CD4-positive, alpha-beta T cell (primary cell): ENCODE measurements at regions not wholly inside any gene's neighbourhood (a gene's known extent, or its start where the extent isn't known, plus 50 kb on each side); places are given as distances from the start of the nearest gene placed in this dataset.

ENCODE experiments used
- ATAC-seq: fragments of 200-7000 bp; cut with Tn5 transposase; one replicate; pipeline ENCODE4 v1.10.0; 2022; ENCODE audit warnings: mild to moderate bottlenecking; ENCODE audit not compliant: poor library complexity
- CTCF ChIA-PET: fragments of 350-600 bp; sonication (Branson Sonifier 250); formaldehyde crosslinking; loops from one replicate; lab custom pipeline; 2021; ENCODE audit warnings: antibody characterized with exemption, inconsistent platforms; lab: Charles Lee
- POLR2A ChIA-PET: fragments of 350-600 bp; sonication (Branson Sonifier 250); formaldehyde crosslinking; loops from one replicate; lab custom pipeline; 2021; ENCODE audit warnings: antibody characterized with exemption, inconsistent platforms; lab: Charles Lee
- DNase-seq, 14 experiments: peaks; one replicate each; pipeline ENCODE4 v3.0.0-alpha.2; 2013 to 2020; ENCODE audit warnings: mixed read lengths in 2 of 14
- H3K27ac ChIP-seq, 2 donors: one replicate each; pipeline versions ENCODE4 v1.5.1 to v1.7.0; 2013; ENCODE audit warnings: low read length in 2 of 2, low read depth in 1 of 2, mild to moderate bottlenecking in 1 of 2
- H3K27me3 ChIP-seq, 2 experiments: 1 replicate in 1 of 2; 2 replicates in 1 of 2; pipeline versions ENCODE4 v1.6.1 to v1.7.0; 2013; ENCODE audit warnings: low read length in 2 of 2, control low read depth in 1 of 2, mild to moderate bottlenecking in 1 of 2, moderate library complexity in 1 of 2; ENCODE audit not compliant: insufficient read depth in 2 of 2, control insufficient read depth in 1 of 2
- H3K36me3 ChIP-seq: one replicate; pipeline ENCODE4 v1.6.1; 2013; ENCODE audit warnings: low read length, control low read depth; ENCODE audit not compliant: insufficient read depth
- H3K4me1 ChIP-seq: one replicate; pipeline ENCODE4 v1.6.1; 2013; ENCODE audit warnings: low read length, control low read depth; ENCODE audit not compliant: insufficient read depth
- H3K4me3 ChIP-seq: one replicate; pipeline ENCODE4 v1.5.1; 2013; ENCODE audit warnings: mild to moderate bottlenecking, low read length, moderate library complexity
- H3K9me3 ChIP-seq, 2 experiments: 1 replicate in 1 of 2; 2 replicates in 1 of 2; pipeline versions ENCODE4 v1.6.1 to v1.7.0; 2013; ENCODE audit warnings: low read length in 2 of 2, mild to moderate bottlenecking in 2 of 2, control low read depth in 1 of 2, moderate library complexity in 1 of 2; ENCODE audit not compliant: control insufficient read depth in 1 of 2, insufficient read depth in 1 of 2
- H3K27ac Mint-ChIP-seq: one replicate; pipeline ENCODE4 v1.8.0; 2020; ENCODE audit warnings: mixed read lengths
- H3K27me3 Mint-ChIP-seq: one replicate; pipeline ENCODE4 v1.8.0; 2021; ENCODE audit warnings: mixed read lengths
- H3K36me3 Mint-ChIP-seq: one replicate; pipeline ENCODE4 v1.8.0; 2021; ENCODE audit warnings: low read depth, mixed read lengths
- H3K4me1 Mint-ChIP-seq: one replicate; pipeline ENCODE4 v1.8.0; 2021; ENCODE audit warnings: low read depth, mixed read lengths
- H3K4me3 Mint-ChIP-seq: one replicate; pipeline ENCODE4 v1.8.0; 2020; ENCODE audit warnings: mild to moderate bottlenecking, mixed read lengths
- H3K9me3 Mint-ChIP-seq: one replicate; pipeline ENCODE4 v1.8.0; 2020; ENCODE audit warnings: mixed read lengths
- intact Hi-C, 2 experiments: fragments of 100-400 bp; cut with DNase I in 1 of 2; cut with micrococcal nuclease in 1 of 2; formaldehyde crosslinking; loops; one replicate each; pipeline versions ENCODE4 v1.15.1 to v1.9.0; 2023 to 2025; cut with DNase I, micrococcal nuclease
- TF ChIP-seq, protein P1 (sequence below): fragments of 200-600 bp; IDR thresholded peaks from one replicate; pipeline ENCODE4 v1.8.0; 2022; ENCODE audit warnings: antibody characterized with exemption, mild to moderate bottlenecking

DNA sequence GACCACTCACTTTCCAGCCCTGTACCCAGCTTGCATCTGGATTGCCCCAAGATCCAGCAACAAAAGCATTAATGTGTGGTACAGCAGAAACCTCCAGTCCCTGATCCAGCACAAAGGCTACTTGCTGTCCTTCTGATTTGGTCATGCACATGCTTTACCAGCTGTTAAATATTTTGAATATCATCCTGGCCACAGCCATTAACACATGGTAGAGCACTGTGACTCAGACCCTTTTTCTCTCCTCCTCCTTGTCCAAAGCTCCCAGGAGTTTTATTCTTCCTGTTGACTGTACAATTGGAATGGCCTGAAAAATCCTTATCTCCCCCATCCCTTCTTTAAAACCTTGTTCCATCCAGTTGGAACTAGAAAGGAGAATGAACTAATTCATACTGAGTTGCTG lies 419.7 kb upstream of the TNP1 start:
- no peaks in the 10 kb centered on the region for H3K36me3 ChIP-seq
- H3K4me1 Mint-ChIP-seq, result no peaks in the 10 kb centered on the region
- no peak overlapping the region for H3K4me3 Mint-ChIP-seq
- no peaks in the 10 kb centered on the region for H3K27me3 ChIP-seq
- ATAC-seq (no peak), DNase-seq (no peak)
- H3K4me3 ChIP-seq, result no peak overlapping the region
- no peaks in the 10 kb centered on the region for H3K9me3 ChIP-seq
- H3K4me1 ChIP-seq, result no peaks in the 10 kb centered on the region
- TF ChIP-seq, protein P1, sequence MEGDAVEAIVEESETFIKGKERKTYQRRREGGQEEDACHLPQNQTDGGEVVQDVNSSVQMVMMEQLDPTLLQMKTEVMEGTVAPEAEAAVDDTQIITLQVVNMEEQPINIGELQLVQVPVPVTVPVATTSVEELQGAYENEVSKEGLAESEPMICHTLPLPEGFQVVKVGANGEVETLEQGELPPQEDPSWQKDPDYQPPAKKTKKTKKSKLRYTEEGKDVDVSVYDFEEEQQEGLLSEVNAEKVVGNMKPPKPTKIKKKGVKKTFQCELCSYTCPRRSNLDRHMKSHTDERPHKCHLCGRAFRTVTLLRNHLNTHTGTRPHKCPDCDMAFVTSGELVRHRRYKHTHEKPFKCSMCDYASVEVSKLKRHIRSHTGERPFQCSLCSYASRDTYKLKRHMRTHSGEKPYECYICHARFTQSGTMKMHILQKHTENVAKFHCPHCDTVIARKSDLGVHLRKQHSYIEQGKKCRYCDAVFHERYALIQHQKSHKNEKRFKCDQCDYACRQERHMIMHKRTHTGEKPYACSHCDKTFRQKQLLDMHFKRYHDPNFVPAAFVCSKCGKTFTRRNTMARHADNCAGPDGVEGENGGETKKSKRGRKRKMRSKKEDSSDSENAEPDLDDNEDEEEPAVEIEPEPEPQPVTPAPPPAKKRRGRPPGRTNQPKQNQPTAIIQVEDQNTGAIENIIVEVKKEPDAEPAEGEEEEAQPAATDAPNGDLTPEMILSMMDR, result no peak
- H3K27me3 Mint-ChIP-seq, result no peaks in the 10 kb centered on the region
- no peak overlapping the region for H3K27ac ChIP-seq
- no peak overlapping the region for H3K27ac Mint-ChIP-seq
- CTCF ChIA-PET, result no interaction called here
- POLR2A ChIA-PET, result no interaction called here
- no peaks in the 10 kb centered on the region for H3K36me3 Mint-ChIP-seq
- no peaks in the 10 kb centered on the region for H3K9me3 Mint-ChIP-seq
- intact Hi-C loops, result no loop called here

DNA sequence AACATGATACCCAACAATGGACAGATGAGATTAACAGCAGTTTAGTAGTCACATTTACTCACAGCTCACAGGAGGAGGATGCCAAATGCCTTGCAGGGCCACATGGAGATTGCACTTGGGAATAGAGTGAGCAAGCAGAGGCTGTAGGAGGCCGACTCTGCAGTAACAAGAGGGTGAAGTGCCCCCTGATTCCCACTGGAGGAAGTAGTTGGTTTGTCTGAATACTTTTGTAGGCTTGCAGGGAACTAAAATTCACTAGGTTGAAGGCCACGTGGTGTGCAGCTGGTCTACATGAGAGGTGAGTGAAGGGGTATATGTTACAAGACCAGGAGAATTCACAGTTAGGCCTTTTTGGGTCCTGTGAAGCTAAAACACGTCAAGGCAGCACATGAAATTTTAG lies 419.3 kb upstream of the TNP1 start:
- Histone ChIP-seq H3K27me3 (no peaks in the 10 kb centered on the region), H3K4me1 (no peaks in the 10 kb centered on the region), H3K36me3 (no peaks in the 10 kb centered on the region), H3K9me3 (no peaks in the 10 kb centered on the region), H3K4me3 (no peak overlapping the region), H3K27ac (no peak overlapping the region)
- CTCF ChIA-PET, result no interaction called here
- Mint-ChIP-seq H3K9me3 (no peaks in the 10 kb centered on the region), H3K27ac (no peak overlapping the region), H3K4me3 (no peak overlapping the region), H3K4me1 (no peaks in the 10 kb centered on the region), H3K36me3 (no peaks in the 10 kb centered on the region), H3K27me3 (no peaks in the 10 kb centered on the region)
- POLR2A ChIA-PET, result no interaction called here
- ATAC-seq (no peak), DNase-seq (no peak)
- intact Hi-C loops, result no loop called here
- TF ChIP-seq, protein P1, result no peak

DNA sequence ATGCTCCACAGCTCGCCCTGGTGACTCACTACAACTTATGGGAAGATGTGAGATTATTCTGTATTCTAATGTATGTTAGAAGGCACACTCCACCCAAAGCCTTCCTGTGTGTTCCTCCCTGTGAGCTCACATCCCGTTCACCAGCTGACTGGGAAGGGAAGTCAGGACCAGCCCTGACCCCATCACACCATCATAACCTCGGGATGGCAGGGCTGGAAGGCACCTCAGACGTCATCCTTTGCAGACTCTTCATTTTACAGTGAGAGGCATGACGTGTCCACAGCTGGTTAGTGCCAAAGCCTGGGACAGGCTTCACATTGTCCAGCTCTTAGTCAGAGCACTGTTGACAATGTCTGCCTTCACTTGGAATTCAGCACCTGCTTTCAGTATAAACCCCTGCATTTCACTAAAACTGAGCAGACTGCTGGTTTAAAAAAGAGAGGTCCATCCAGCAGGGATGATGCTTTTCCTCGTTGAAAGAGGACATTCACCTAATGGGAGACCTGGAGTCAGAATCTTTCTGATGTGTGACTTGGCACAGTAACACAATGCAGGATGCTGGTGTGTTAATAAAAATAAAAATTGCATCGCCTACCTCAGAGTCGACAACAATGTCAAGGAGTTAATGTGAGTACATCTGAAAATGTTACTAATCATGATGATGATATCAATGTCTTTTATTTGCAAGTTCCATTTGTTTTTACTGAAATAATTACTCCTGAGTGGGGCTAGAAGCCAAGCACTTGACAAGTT lies 418.0 kb upstream of the TNP1 start:
- H3K27me3 Mint-ChIP-seq, result no peaks in the 10 kb centered on the region
- no peak for ATAC-seq
- TF ChIP-seq, protein P1, result no peak
- H3K9me3 Mint-ChIP-seq, result no peaks in the 10 kb centered on the region
- no peak overlapping the region for H3K4me3 Mint-ChIP-seq
- H3K36me3 Mint-ChIP-seq, result no peaks in the 10 kb centered on the region
- Histone ChIP-seq H3K9me3 (no peaks in the 10 kb centered on the region), H3K4me3 (no peak overlapping the region), H3K36me3 (no peaks in the 10 kb centered on the region), H3K27ac (no peak overlapping the region), H3K4me1 (no peaks in the 10 kb centered on the region), H3K27me3 (no peaks in the 10 kb centered on the region)
- CTCF ChIA-PET, result no interaction called here
- intact Hi-C loops, result no loop called here
- no peak overlapping the region for H3K27ac Mint-ChIP-seq
- DNase-seq, result no peak
- POLR2A ChIA-PET, result no interaction called here
- H3K4me1 Mint-ChIP-seq, result no peaks in the 10 kb centered on the region
